ENCODE measurements at regions not wholly inside any gene's neighbourhood (a gene's known extent, or its start where the extent isn't known, plus 50 kb on each side); places are given as distances from the start of the nearest gene placed in this dataset.

DNA sequence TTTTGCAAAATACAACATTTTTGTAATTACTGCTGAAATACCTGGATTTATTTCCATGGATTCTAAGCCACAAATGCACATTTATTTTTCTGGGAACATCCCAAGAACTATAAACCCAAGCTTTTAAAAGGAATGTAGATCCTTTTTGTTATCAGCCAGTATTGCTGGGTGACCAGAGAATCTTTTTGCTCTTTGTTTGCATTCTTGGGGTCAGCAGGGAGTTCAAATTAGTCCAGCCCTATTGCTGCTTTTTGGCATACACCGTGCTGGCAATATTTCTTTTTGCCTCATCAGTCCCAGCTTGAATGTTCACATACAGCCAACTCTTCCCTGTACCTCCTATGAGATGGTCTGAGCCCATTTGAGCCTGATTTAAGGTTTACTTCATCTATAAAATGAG is 155.2 kb upstream of the CNR1 start:
- no peak overlapping the region for H3K27ac ChIP-seq (ENCODE audit: low read depth, low read length)

GRCh38 chr6:88311561-88311960 is 145.4 kb upstream of the CNR1 start:
- Histone ChIP-seq H3K4me1 (ENCODE audit: control insufficient read depth in 3 of 3, insufficient read depth in 3 of 3, low read length in 3 of 3) (no peaks in the 10 kb centered on the region), H3K9me3 (ENCODE audit: control insufficient read depth in 3 of 3, low read length in 3 of 3) (no peaks in the 10 kb centered on the region), H3K9ac (ENCODE audit: low read depth in 1 of 3, low read length in 3 of 3) (no peak overlapping the region), H3K27me3 (ENCODE audit: control insufficient read depth in 3 of 3, insufficient read depth in 3 of 3, low read length in 3 of 3) (no peaks in the 10 kb centered on the region), H3K4me3 (ENCODE audit: low read length in 3 of 3) (no peak overlapping the region), H3K36me3 (ENCODE audit: control insufficient read depth in 3 of 3, insufficient read depth in 3 of 3, low read length in 3 of 3) (no peaks in the 10 kb centered on the region), H3K27ac (ENCODE audit: low read depth, low read length) (no peak overlapping the region)

More for the DNA sequence above, 155.2 kb upstream of the CNR1 start:
- no peak overlapping the region for H3K4me3 ChIP-seq (ENCODE audit: low read length in 3 of 3)
- no peaks in the 10 kb centered on the region for H3K4me1 ChIP-seq (ENCODE audit: control insufficient read depth in 3 of 3, insufficient read depth in 3 of 3, low read length in 3 of 3)
- H3K27me3 ChIP-seq (ENCODE audit: control insufficient read depth in 3 of 3, insufficient read depth in 3 of 3, low read length in 3 of 3): no peaks in the 10 kb centered on the region
- H3K36me3 ChIP-seq (ENCODE audit: control insufficient read depth in 3 of 3, insufficient read depth in 3 of 3, low read length in 3 of 3): no peaks in the 10 kb centered on the region
- H3K9ac ChIP-seq (ENCODE audit: low read depth in 1 of 3, low read length in 3 of 3): no peak overlapping the region
- H3K9me3 ChIP-seq (ENCODE audit: control insufficient read depth in 3 of 3, low read length in 3 of 3): no peaks in the 10 kb centered on the region

GRCh38 chr6:88304520-88304919 is 138.4 kb upstream of the CNR1 start:
- no peaks in the 10 kb centered on the region for H3K36me3 ChIP-seq (ENCODE audit: control insufficient read depth in 3 of 3, insufficient read depth in 3 of 3, low read length in 3 of 3)
- no peak overlapping the region for H3K9ac ChIP-seq (ENCODE audit: low read depth in 1 of 3, low read length in 3 of 3)
- no peaks in the 10 kb centered on the region for H3K4me1 ChIP-seq (ENCODE audit: control insufficient read depth in 3 of 3, insufficient read depth in 3 of 3, low read length in 3 of 3)
- no peak overlapping the region for H3K4me3 ChIP-seq (ENCODE audit: low read length in 3 of 3)
- no peak overlapping the region for H3K27ac ChIP-seq (ENCODE audit: low read depth, low read length)
- no peaks in the 10 kb centered on the region for H3K9me3 ChIP-seq (ENCODE audit: control insufficient read depth in 3 of 3, low read length in 3 of 3)
- no peaks in the 10 kb centered on the region for H3K27me3 ChIP-seq (ENCODE audit: control insufficient read depth in 3 of 3, insufficient read depth in 3 of 3, low read length in 3 of 3)

- H3K36me3 ChIP-seq (ENCODE audit: control insufficient read depth in 3 of 3, insufficient read depth in 3 of 3, low read length in 3 of 3): no peaks in the 10 kb centered on the region
- no peaks in the 10 kb centered on the region for H3K9me3 ChIP-seq (ENCODE audit: control insufficient read depth in 3 of 3, low read length in 3 of 3)
- H3K4me3 ChIP-seq (ENCODE audit: low read length in 3 of 3): no peak overlapping the region
- H3K27ac ChIP-seq (ENCODE audit: low read depth, low read length): no peak overlapping the region
- no peaks in the 10 kb centered on the region for H3K4me1 ChIP-seq (ENCODE audit: control insufficient read depth in 3 of 3, insufficient read depth in 3 of 3, low read length in 3 of 3)
- no peaks in the 10 kb centered on the region for H3K27me3 ChIP-seq (ENCODE audit: control insufficient read depth in 3 of 3, insufficient read depth in 3 of 3, low read length in 3 of 3)
- no peak overlapping the region for H3K9ac ChIP-seq (ENCODE audit: low read depth in 1 of 3, low read length in 3 of 3)
Observed at GRCh38 chr6:88302769-88303225, 136.7 kb upstream of the CNR1 start.

- no peak overlapping the region for H3K9ac ChIP-seq (ENCODE audit: low read depth in 1 of 3, low read length in 3 of 3)
- H3K36me3 ChIP-seq (ENCODE audit: control insufficient read depth in 3 of 3, insufficient read depth in 3 of 3, low read length in 3 of 3): no peaks in the 10 kb centered on the region
- no peaks in the 10 kb centered on the region for H3K9me3 ChIP-seq (ENCODE audit: control insufficient read depth in 3 of 3, low read length in 3 of 3)
- H3K27ac ChIP-seq (ENCODE audit: low read depth, low read length): no peak overlapping the region
- H3K4me1 ChIP-seq (ENCODE audit: control insufficient read depth in 3 of 3, insufficient read depth in 3 of 3, low read length in 3 of 3): no peaks in the 10 kb centered on the region
- no peak overlapping the region for H3K4me3 ChIP-seq (ENCODE audit: low read length in 3 of 3)
- no peaks in the 10 kb centered on the region for H3K27me3 ChIP-seq (ENCODE audit: control insufficient read depth in 3 of 3, insufficient read depth in 3 of 3, low read length in 3 of 3)
Observed at GRCh38 chr6:88301888-88302768, 136.0 kb upstream of the CNR1 start.

GRCh38 chr6:88301256-88301655 is 135.1 kb upstream of the CNR1 start:
- no peaks in the 10 kb centered on the region for H3K4me1 ChIP-seq (ENCODE audit: control insufficient read depth in 3 of 3, insufficient read depth in 3 of 3, low read length in 3 of 3)
- no peaks in the 10 kb centered on the region for H3K36me3 ChIP-seq (ENCODE audit: control insufficient read depth in 3 of 3, insufficient read depth in 3 of 3, low read length in 3 of 3)
- H3K9ac ChIP-seq (ENCODE audit: low read depth in 1 of 3, low read length in 3 of 3): no peak overlapping the region
- H3K27me3 ChIP-seq (ENCODE audit: control insufficient read depth in 3 of 3, insufficient read depth in 3 of 3, low read length in 3 of 3): no peaks in the 10 kb centered on the region
- no peak overlapping the region for H3K27ac ChIP-seq (ENCODE audit: low read depth, low read length)
- H3K9me3 ChIP-seq (ENCODE audit: control insufficient read depth in 3 of 3, low read length in 3 of 3): no peaks in the 10 kb centered on the region
- H3K4me3 ChIP-seq (ENCODE audit: low read length in 3 of 3): no peak overlapping the region

- no peaks in the 10 kb centered on the region for H3K36me3 ChIP-seq (ENCODE audit: control insufficient read depth in 3 of 3, insufficient read depth in 3 of 3, low read length in 3 of 3)
- H3K9me3 ChIP-seq (ENCODE audit: control insufficient read depth in 3 of 3, low read length in 3 of 3): no peaks in the 10 kb centered on the region
- H3K27ac ChIP-seq (ENCODE audit: low read depth, low read length): no peak overlapping the region
- no peaks in the 10 kb centered on the region for H3K27me3 ChIP-seq (ENCODE audit: control insufficient read depth in 3 of 3, insufficient read depth in 3 of 3, low read length in 3 of 3)
- H3K9ac ChIP-seq (ENCODE audit: low read depth in 1 of 3, low read length in 3 of 3): no peak overlapping the region
- no peaks in the 10 kb centered on the region for H3K4me1 ChIP-seq (ENCODE audit: control insufficient read depth in 3 of 3, insufficient read depth in 3 of 3, low read length in 3 of 3)
- no peak overlapping the region for H3K4me3 ChIP-seq (ENCODE audit: low read length in 3 of 3)
Observed at GRCh38 chr6:88298066-88298845, 132.1 kb upstream of the CNR1 start.

- H3K27ac ChIP-seq (ENCODE audit: low read depth, low read length): no peak overlapping the region
- H3K27me3 ChIP-seq (ENCODE audit: control insufficient read depth in 3 of 3, insufficient read depth in 3 of 3, low read length in 3 of 3): no peaks in the 10 kb centered on the region
- no peak overlapping the region for H3K4me3 ChIP-seq (ENCODE audit: low read length in 3 of 3)
- no peak overlapping the region for H3K9ac ChIP-seq (ENCODE audit: low read depth in 1 of 3, low read length in 3 of 3)
- H3K4me1 ChIP-seq (ENCODE audit: control insufficient read depth in 3 of 3, insufficient read depth in 3 of 3, low read length in 3 of 3): no peaks in the 10 kb centered on the region
- no peaks in the 10 kb centered on the region for H3K9me3 ChIP-seq (ENCODE audit: control insufficient read depth in 3 of 3, low read length in 3 of 3)
- H3K36me3 ChIP-seq (ENCODE audit: control insufficient read depth in 3 of 3, insufficient read depth in 3 of 3, low read length in 3 of 3): no peaks in the 10 kb centered on the region
Observed at GRCh38 chr6:88296694-88297093, 130.5 kb upstream of the CNR1 start.

- Histone ChIP-seq H3K27ac (ENCODE audit: low read depth, low read length) (no peak overlapping the region), H3K4me3 (ENCODE audit: low read length in 3 of 3) (no peak overlapping the region), H3K9me3 (ENCODE audit: control insufficient read depth in 3 of 3, low read length in 3 of 3) (no peaks in the 10 kb centered on the region), H3K36me3 (ENCODE audit: control insufficient read depth in 3 of 3, insufficient read depth in 3 of 3, low read length in 3 of 3) (no peaks in the 10 kb centered on the region), H3K27me3 (ENCODE audit: control insufficient read depth in 3 of 3, insufficient read depth in 3 of 3, low read length in 3 of 3) (no peaks in the 10 kb centered on the region), H3K4me1 (ENCODE audit: control insufficient read depth in 3 of 3, insufficient read depth in 3 of 3, low read length in 3 of 3) (no peaks in the 10 kb centered on the region), H3K9ac (ENCODE audit: low read depth in 1 of 3, low read length in 3 of 3) (no peak overlapping the region)
Observed at GRCh38 chr6:88295663-88296062, 129.5 kb upstream of the CNR1 start.

DNA sequence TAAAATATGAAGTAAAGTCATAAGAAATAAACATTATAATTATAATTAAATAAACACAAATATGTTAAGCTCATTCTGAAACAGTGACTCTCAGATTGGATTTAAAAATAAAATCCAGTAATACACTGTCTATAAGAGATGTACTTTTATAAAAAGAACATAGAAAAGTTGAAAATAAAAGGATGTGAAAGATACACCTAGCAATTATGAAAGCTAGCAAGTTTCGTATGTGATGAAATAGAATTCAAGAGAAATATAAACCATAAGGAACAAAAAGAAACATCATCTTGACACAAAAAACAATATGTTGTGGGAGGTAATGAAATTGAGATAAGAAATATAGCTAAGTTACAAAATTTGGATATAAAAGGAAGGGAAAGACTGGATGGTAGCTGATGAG is 128.6 kb upstream of the CNR1 start:
- Histone ChIP-seq H3K27ac (ENCODE audit: low read depth, low read length) (no peak overlapping the region), H3K4me3 (ENCODE audit: low read length in 3 of 3) (no peak overlapping the region), H3K9ac (ENCODE audit: low read depth in 1 of 3, low read length in 3 of 3) (no peak overlapping the region), H3K36me3 (ENCODE audit: control insufficient read depth in 3 of 3, insufficient read depth in 3 of 3, low read length in 3 of 3) (no peaks in the 10 kb centered on the region), H3K4me1 (ENCODE audit: control insufficient read depth in 3 of 3, insufficient read depth in 3 of 3, low read length in 3 of 3) (no peaks in the 10 kb centered on the region), H3K9me3 (ENCODE audit: control insufficient read depth in 3 of 3, low read length in 3 of 3) (no peaks in the 10 kb centered on the region), H3K27me3 (ENCODE audit: control insufficient read depth in 3 of 3, insufficient read depth in 3 of 3, low read length in 3 of 3) (no peaks in the 10 kb centered on the region)
